RWPE2 (cell line): ENCODE measurements at regions not wholly inside any gene's neighbourhood (a gene's known extent, or its start where the extent isn't known, plus 50 kb on each side); places are given as distances from the start of the nearest gene placed in this dataset.
A peak's percentile ranks its signal among the peaks of the same experiment; 100 is the strongest.

Source experiments
- ATAC-seq: fragments of 200-7000 bp; cut with Tn5 transposase; 3 replicates; pipeline ENCODE4 v1.9.1; 2021; ENCODE audit warnings: low read depth
- DNase-seq: peaks from one replicate; pipeline ENCODE4 v3.0.0-alpha.2; 2020; ENCODE audit warnings: low spot score
- H3K27ac ChIP-seq: fragments of 450-650 bp; 2 replicates; pipeline ENCODE4 v1.5.1; 2017; ENCODE audit warnings: mild to moderate bottlenecking; ENCODE audit not compliant: poor library complexity, severe bottlenecking
- H3K27me3 ChIP-seq: fragments of 250-450 bp; sonication (Bioruptor Pico); 2 replicates; pipeline ENCODE4 v1.5.1; 2021; ENCODE audit warnings: mild to moderate bottlenecking, moderate library complexity; ENCODE audit not compliant: insufficient read depth, poor library complexity, severe bottlenecking
- H3K36me3 ChIP-seq: fragments of 250-450 bp; sonication (Bioruptor Pico); 2 replicates; pipeline ENCODE4 v1.5.1; 2020; ENCODE audit warnings: low read depth, mild to moderate bottlenecking, moderate library complexity
- H3K4me1 ChIP-seq: fragments of 250-450 bp; sonication (Bioruptor Pico); 2 replicates; pipeline ENCODE4 v1.5.1; 2021; ENCODE audit warnings: mild to moderate bottlenecking, moderate library complexity; ENCODE audit not compliant: insufficient read depth, poor library complexity, severe bottlenecking
- H3K4me3 ChIP-seq: fragments of 250-450 bp; sonication (Bioruptor Pico); 2 replicates; pipeline ENCODE4 v1.5.1; 2021; ENCODE audit warnings: mild to moderate bottlenecking, moderate library complexity; ENCODE audit not compliant: severe bottlenecking
- H3K9me3 ChIP-seq: fragments of 250-450 bp; sonication (Bioruptor Pico); 2 replicates; pipeline ENCODE4 v1.5.1; 2021; ENCODE audit warnings: mild to moderate bottlenecking, moderate library complexity; ENCODE audit not compliant: severe bottlenecking
- TF ChIP-seq, protein P1 (sequence below): fragments of 450-650 bp; IDR thresholded peaks from one replicate; pipeline ENCODE4 v1.5.1; 2017; ENCODE audit warnings: mild to moderate bottlenecking, moderate library complexity; ENCODE audit not compliant: poor library complexity, severe bottlenecking

DNA sequence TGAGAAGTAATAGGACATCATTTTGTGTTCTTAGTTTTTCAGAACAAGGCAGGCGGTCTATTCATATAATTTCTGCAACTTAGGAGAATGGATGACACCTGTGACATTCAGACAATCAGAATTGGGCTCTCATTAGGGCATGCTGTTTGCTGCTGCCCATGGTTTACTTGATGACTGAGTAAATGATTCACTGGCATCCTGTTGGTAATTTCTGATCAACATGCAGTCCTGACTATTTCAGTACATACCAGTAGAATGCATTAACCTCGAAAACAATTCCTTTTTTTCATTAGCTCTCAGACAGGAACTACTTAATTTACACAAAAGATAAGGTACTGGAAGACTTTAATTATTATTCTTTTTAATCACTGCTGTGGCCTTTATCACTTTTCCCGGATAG is 641.6 kb downstream of the NSUN3 start:
- H3K4me3 ChIP-seq = no peak overlapping the region
- no peak overlapping the region for H3K27ac ChIP-seq
- no peaks in the 10 kb centered on the region for H3K27me3 ChIP-seq
- TF ChIP-seq, protein P1, sequence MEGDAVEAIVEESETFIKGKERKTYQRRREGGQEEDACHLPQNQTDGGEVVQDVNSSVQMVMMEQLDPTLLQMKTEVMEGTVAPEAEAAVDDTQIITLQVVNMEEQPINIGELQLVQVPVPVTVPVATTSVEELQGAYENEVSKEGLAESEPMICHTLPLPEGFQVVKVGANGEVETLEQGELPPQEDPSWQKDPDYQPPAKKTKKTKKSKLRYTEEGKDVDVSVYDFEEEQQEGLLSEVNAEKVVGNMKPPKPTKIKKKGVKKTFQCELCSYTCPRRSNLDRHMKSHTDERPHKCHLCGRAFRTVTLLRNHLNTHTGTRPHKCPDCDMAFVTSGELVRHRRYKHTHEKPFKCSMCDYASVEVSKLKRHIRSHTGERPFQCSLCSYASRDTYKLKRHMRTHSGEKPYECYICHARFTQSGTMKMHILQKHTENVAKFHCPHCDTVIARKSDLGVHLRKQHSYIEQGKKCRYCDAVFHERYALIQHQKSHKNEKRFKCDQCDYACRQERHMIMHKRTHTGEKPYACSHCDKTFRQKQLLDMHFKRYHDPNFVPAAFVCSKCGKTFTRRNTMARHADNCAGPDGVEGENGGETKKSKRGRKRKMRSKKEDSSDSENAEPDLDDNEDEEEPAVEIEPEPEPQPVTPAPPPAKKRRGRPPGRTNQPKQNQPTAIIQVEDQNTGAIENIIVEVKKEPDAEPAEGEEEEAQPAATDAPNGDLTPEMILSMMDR = no peak
- no peaks in the 10 kb centered on the region for H3K9me3 ChIP-seq
- H3K4me1 ChIP-seq = no peaks in the 10 kb centered on the region
- ATAC-seq (no peak), DNase-seq (no peak)
- no peaks in the 10 kb centered on the region for H3K36me3 ChIP-seq

DNA sequence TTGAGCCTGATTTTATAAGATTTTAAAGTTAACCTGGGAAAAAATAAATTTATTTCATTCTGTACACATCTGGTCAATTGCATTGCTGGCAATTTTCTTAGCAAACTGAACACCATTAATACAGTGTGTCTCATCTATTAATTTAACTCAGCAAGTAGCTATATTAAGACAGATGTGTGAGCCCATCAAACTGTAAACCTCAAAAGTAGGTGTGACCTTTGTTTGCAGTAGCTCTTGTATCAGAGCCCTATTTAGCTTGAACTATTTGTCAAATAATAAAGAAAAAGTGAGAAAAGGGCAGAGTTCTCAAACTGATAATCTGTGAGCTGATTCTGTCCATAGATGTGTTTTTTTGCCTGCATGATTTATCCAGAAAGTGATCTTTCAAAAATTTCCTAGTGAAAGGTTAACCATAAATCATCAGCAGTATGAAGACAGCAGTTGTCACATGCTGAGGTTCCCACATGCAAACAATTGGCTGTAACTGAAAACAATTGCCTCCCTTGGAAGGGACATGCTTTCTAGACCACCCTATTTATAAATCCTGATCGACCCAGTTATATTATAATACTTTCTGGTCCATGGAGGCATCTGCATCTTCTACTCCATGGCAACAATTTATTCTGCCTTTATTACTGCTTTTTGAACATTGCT is 646.5 kb downstream of the NSUN3 start:
- Histone ChIP-seq H3K27me3 (no peaks in the 10 kb centered on the region), H3K4me1 (no peaks in the 10 kb centered on the region), H3K9me3 (no peaks in the 10 kb centered on the region), H3K27ac (no peak overlapping the region), H3K4me3 (no peak overlapping the region), H3K36me3 (no peaks in the 10 kb centered on the region)
- ATAC-seq (no peak), DNase-seq (no peak)
- TF ChIP-seq, protein P1 = no peak

DNA sequence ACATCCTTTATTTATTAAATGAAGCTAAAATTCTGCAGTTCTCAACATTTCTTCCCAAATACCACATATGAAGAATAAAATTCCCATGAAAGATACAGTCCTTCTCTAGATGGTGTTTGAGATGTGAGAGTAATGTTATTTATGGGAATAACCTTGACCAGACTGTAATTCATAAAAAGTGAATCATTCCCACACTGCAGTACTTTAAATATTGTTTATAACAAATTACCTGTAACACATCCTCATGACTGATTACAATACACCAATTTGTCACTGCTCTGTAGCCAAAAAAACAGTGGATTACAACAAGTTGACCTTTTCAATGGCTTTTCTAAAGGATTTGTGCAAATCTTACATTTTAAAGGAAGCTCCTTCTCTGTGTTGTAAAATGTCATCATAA is 651.3 kb downstream of the NSUN3 start:
- no peaks in the 10 kb centered on the region for H3K36me3 ChIP-seq
- H3K27me3 ChIP-seq = no peaks in the 10 kb centered on the region
- H3K9me3 ChIP-seq = no peaks in the 10 kb centered on the region
- H3K4me3 ChIP-seq = no peak overlapping the region
- TF ChIP-seq, protein P1 = no peak
- H3K4me1 ChIP-seq = no peaks in the 10 kb centered on the region
- ATAC-seq (no peak), DNase-seq (no peak)
- no peak overlapping the region for H3K27ac ChIP-seq

DNA sequence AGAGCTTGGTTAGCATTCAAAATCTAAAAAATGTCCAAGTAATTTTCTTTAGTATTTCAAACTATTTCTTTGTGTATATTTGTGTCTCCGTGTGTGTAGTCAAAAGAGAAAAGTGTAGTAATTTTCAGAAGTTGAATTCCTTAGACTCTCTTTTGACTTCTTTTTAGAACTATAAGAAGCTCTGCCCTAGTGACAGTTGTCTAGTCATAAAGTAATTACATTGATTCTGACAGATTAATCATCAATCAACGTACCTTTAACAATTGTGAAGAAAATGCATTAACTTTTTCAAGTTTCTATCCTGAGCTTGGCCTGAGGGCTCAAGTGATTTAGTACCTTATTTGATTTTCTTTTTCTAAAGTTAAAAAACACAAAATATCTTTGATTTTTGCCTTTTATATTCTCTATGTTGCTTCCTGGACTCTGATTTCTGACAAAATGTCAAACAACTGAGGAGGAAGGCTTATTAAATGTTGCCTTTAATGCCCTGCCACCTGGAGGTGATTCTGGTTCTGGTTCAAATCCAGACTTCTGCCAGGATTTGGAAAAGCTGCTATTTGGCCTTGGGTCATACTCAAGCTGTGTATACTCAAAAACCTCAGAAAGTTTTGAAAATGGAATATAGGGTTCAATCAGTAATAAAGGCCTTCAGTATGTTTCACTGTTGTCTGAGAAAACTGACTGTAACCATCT is 653.6 kb downstream of the NSUN3 start:
- ATAC-seq (no peak), DNase-seq (no peak)
- no peak overlapping the region for H3K4me3 ChIP-seq
- no peaks in the 10 kb centered on the region for H3K4me1 ChIP-seq
- H3K27ac ChIP-seq = no peak overlapping the region
- no peaks in the 10 kb centered on the region for H3K36me3 ChIP-seq
- H3K27me3 ChIP-seq = no peaks in the 10 kb centered on the region
- H3K9me3 ChIP-seq = no peaks in the 10 kb centered on the region
- TF ChIP-seq, protein P1 = peak; percentile 50

DNA sequence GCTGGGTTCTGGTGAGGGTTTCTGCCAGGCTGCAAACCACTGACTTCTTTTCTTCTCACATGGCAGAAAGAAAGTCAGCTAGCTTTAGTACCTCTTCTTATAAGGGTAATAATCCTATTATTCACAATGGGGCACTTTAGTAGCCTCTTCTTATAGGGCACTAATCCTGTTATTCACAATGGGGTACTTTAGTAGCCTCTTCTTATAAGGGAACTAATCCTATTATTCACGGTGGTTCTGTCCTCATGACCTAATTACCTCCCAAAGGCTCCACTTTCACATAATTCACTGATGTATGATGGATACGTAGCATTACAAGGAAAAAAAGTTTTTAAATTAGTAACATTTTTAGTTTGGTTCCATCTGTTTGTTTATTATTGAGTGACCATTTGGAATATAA is 671.3 kb downstream of the NSUN3 start:
- Histone ChIP-seq H3K9me3 (no peaks in the 10 kb centered on the region), H3K27me3 (no peaks in the 10 kb centered on the region)
- ATAC-seq = no peak

More for the DNA sequence above, 671.3 kb downstream of the NSUN3 start:
- TF ChIP-seq, protein P1 = no peak
- DNase-seq = no peak
- no peak overlapping the region for H3K27ac ChIP-seq
- no peaks in the 10 kb centered on the region for H3K4me1 ChIP-seq
- no peaks in the 10 kb centered on the region for H3K36me3 ChIP-seq
- no peak overlapping the region for H3K4me3 ChIP-seq
